Thyroid gland (tissue), 4 donors: ENCODE measurements at regions not wholly inside any gene's neighbourhood (a gene's known extent, or its start where the extent isn't known, plus 50 kb on each side); places are given as distances from the start of the nearest gene placed in this dataset.

Experiments used
- DNase-seq, 2 donors: peaks; one replicate each; pipeline ENCODE4 v3.0.0-alpha.2; 2019
- H3K27ac ChIP-seq, 3 donors: fragments of 200-600 bp; sonication (generic); 1 replicate in 2 of 3; 2 replicates in 1 of 3; pipeline ENCODE4 v1.5.1; 2016 to 2019; ENCODE audit warnings: mild to moderate bottlenecking in 1 of 3, moderate library complexity in 1 of 3
- H3K27me3 ChIP-seq: fragments of 200-600 bp; sonication (generic); one replicate; pipeline ENCODE4 v1.5.1; 2019
- H3K36me3 ChIP-seq, 2 donors: fragments of 200-600 bp; sonication (generic); one replicate each; pipeline ENCODE4 v1.5.1; 2016 to 2019
- H3K4me1 ChIP-seq, 2 donors: fragments of 200-600 bp; sonication (generic); one replicate each; pipeline ENCODE4 v1.5.1; 2017 to 2019
- H3K4me3 ChIP-seq, 3 donors: fragments of 200-600 bp; sonication (generic); replicated peaks in 1 of 3; 1 replicate in 2 of 3; 2 replicates in 1 of 3; pipeline ENCODE4 v1.5.1; 2016; ENCODE audit warnings: mild to moderate bottlenecking in 1 of 3
- H3K9me3 ChIP-seq: fragments of 200-600 bp; sonication (generic); one replicate; pipeline ENCODE4 v1.5.1; 2017
- CTCF ChIP-seq, 6 experiments: fragments of 200-600 bp in 3 of 6; fragments of 450-650 bp in 3 of 6; sonication (generic) in 3 of 6; IDR thresholded peaks; one replicate each; pipeline ENCODE4 v1.5.1; 2016 to 2019; ENCODE audit warnings: antibody characterized with exemption in 6 of 6, mild to moderate bottlenecking in 2 of 6, inconsistent platforms in 1 of 6, moderate library complexity in 1 of 6
- POLR2A ChIP-seq, 2 donors: fragments of 450-650 bp; IDR thresholded peaks; one replicate each; pipeline ENCODE4 v1.6.1; 2017; ENCODE audit warnings: antibody characterized with exemption in 2 of 2, mild to moderate bottlenecking in 2 of 2, moderate library complexity in 1 of 2
- WGBS, 2 donors: methylation state at CpG; one replicate each; pipeline ENCODE4 v1.1.5; 2017; 5-methylcytosine and 5-hydroxymethylcytosine counted together
- intact Hi-C: fragments of 100-400 bp; cut with DNase I; formaldehyde crosslinking; loops from one replicate; pipeline ENCODE4 v1.15.1; 2023

- intact Hi-C loops, result no loop called here
- no peak overlapping the region for H3K27ac ChIP-seq
- 67 to 68% methylated on average over 2 of the region's 2 CpGs for WGBS, 2 donors
- DNase-seq, result no peak
- no peaks in the 10 kb centered on the region for H3K4me1 ChIP-seq
- no peak for TF ChIP-seq CTCF (IDR thresholded peaks at IDR 0.05)
- no peak for TF ChIP-seq POLR2A (IDR thresholded peaks at IDR 0.05)
- H3K9me3 ChIP-seq, result no peaks in the 10 kb centered on the region
- no peaks in the 10 kb centered on the region for H3K36me3 ChIP-seq
- H3K27me3 ChIP-seq, result no peaks in the 10 kb centered on the region
- H3K4me3 ChIP-seq, result no peak overlapping the region
These were observed 356.7 kb downstream of the DIRAS2 start for GRCh38 chr9:90285946-90286345.

GRCh38 chr9:90287567-90288274 is 354.9 kb downstream of the DIRAS2 start:
- WGBS, 2 donors, result 58 to 70% methylated on average over 8 to 9 of the region's 9 CpGs

GRCh38 chr9:90288275-90288639 is 354.4 kb downstream of the DIRAS2 start:
- Histone ChIP-seq H3K27me3 (no peaks in the 10 kb centered on the region), H3K36me3 (no peaks in the 10 kb centered on the region), H3K27ac (no peak overlapping the region), H3K9me3 (no peaks in the 10 kb centered on the region), H3K4me1 (no peaks in the 10 kb centered on the region), H3K4me3 (no peak overlapping the region)
- 91 to 98% methylated on average over 2 of the region's 2 CpGs for WGBS, 2 donors
- intact Hi-C loops, result no loop called here
- DNase-seq, result no peak
- no peak for TF ChIP-seq CTCF (IDR thresholded peaks at IDR 0.05)
- TF ChIP-seq POLR2A (IDR thresholded peaks at IDR 0.05), result no peak

More at GRCh38 chr9:90287567-90288274, 354.9 kb downstream of the DIRAS2 start:
- H3K4me1 ChIP-seq, result no peaks in the 10 kb centered on the region
- no peaks in the 10 kb centered on the region for H3K36me3 ChIP-seq
- no peak overlapping the region for H3K27ac ChIP-seq
- no peak for TF ChIP-seq POLR2A (IDR thresholded peaks at IDR 0.05)
- no peak for TF ChIP-seq CTCF (IDR thresholded peaks at IDR 0.05)
- peak; percentile 5 to 38 for DNase-seq
- intact Hi-C loops, result no loop called here
- no peak overlapping the region for H3K4me3 ChIP-seq
- H3K9me3 ChIP-seq, result no peaks in the 10 kb centered on the region
- H3K27me3 ChIP-seq, result no peaks in the 10 kb centered on the region

GRCh38 chr9:90290716-90291485 is 351.7 kb downstream of the DIRAS2 start:
- WGBS, 2 donors, result 79 to 83% methylated on average over 5 of the region's 5 CpGs

More at GRCh38 chr9:90290716-90291485, 351.7 kb downstream of the DIRAS2 start:
- H3K9me3 ChIP-seq, result no peaks in the 10 kb centered on the region
- intact Hi-C loops, result no loop called here
- H3K4me1 ChIP-seq, result no peaks in the 10 kb centered on the region
- no peak overlapping the region for H3K27ac ChIP-seq
- no peak overlapping the region for H3K4me3 ChIP-seq
- H3K27me3 ChIP-seq, result no peaks in the 10 kb centered on the region
- DNase-seq, result no peak
- no peaks in the 10 kb centered on the region for H3K36me3 ChIP-seq
- no peak for TF ChIP-seq POLR2A (IDR thresholded peaks at IDR 0.05)
- no peak for TF ChIP-seq CTCF (IDR thresholded peaks at IDR 0.05)
